CD4-positive, alpha-beta T cell (primary cell): ENCODE measurements at regions not wholly inside any gene's neighbourhood (a gene's known extent, or its start where the extent isn't known, plus 50 kb on each side); places are given as distances from the start of the nearest gene placed in this dataset.

Experiments
- ATAC-seq: fragments of 200-7000 bp; cut with Tn5 transposase; one replicate; pipeline ENCODE4 v1.10.0; 2022; ENCODE audit warnings: mild to moderate bottlenecking; ENCODE audit not compliant: poor library complexity
- CTCF ChIA-PET: fragments of 350-600 bp; sonication (Branson Sonifier 250); formaldehyde crosslinking; loops from one replicate; lab custom pipeline; 2021; ENCODE audit warnings: antibody characterized with exemption, inconsistent platforms; lab: Charles Lee
- POLR2A ChIA-PET: fragments of 350-600 bp; sonication (Branson Sonifier 250); formaldehyde crosslinking; loops from one replicate; lab custom pipeline; 2021; ENCODE audit warnings: antibody characterized with exemption, inconsistent platforms; lab: Charles Lee
- DNase-seq, 14 experiments: peaks; one replicate each; pipeline ENCODE4 v3.0.0-alpha.2; 2013 to 2020; ENCODE audit warnings: mixed read lengths in 2 of 14
- H3K27ac ChIP-seq, 2 donors: one replicate each; pipeline versions ENCODE4 v1.5.1 to v1.7.0; 2013; ENCODE audit warnings: low read length in 2 of 2, low read depth in 1 of 2, mild to moderate bottlenecking in 1 of 2
- H3K27me3 ChIP-seq, 2 experiments: 1 replicate in 1 of 2; 2 replicates in 1 of 2; pipeline versions ENCODE4 v1.6.1 to v1.7.0; 2013; ENCODE audit warnings: low read length in 2 of 2, control low read depth in 1 of 2, mild to moderate bottlenecking in 1 of 2, moderate library complexity in 1 of 2; ENCODE audit not compliant: insufficient read depth in 2 of 2, control insufficient read depth in 1 of 2
- H3K36me3 ChIP-seq: one replicate; pipeline ENCODE4 v1.6.1; 2013; ENCODE audit warnings: low read length, control low read depth; ENCODE audit not compliant: insufficient read depth
- H3K4me1 ChIP-seq: one replicate; pipeline ENCODE4 v1.6.1; 2013; ENCODE audit warnings: low read length, control low read depth; ENCODE audit not compliant: insufficient read depth
- H3K4me3 ChIP-seq: one replicate; pipeline ENCODE4 v1.5.1; 2013; ENCODE audit warnings: mild to moderate bottlenecking, low read length, moderate library complexity
- H3K9me3 ChIP-seq, 2 experiments: 1 replicate in 1 of 2; 2 replicates in 1 of 2; pipeline versions ENCODE4 v1.6.1 to v1.7.0; 2013; ENCODE audit warnings: low read length in 2 of 2, mild to moderate bottlenecking in 2 of 2, control low read depth in 1 of 2, moderate library complexity in 1 of 2; ENCODE audit not compliant: control insufficient read depth in 1 of 2, insufficient read depth in 1 of 2
- H3K27ac Mint-ChIP-seq: one replicate; pipeline ENCODE4 v1.8.0; 2020; ENCODE audit warnings: mixed read lengths
- H3K27me3 Mint-ChIP-seq: one replicate; pipeline ENCODE4 v1.8.0; 2021; ENCODE audit warnings: mixed read lengths
- H3K36me3 Mint-ChIP-seq: one replicate; pipeline ENCODE4 v1.8.0; 2021; ENCODE audit warnings: low read depth, mixed read lengths
- H3K4me1 Mint-ChIP-seq: one replicate; pipeline ENCODE4 v1.8.0; 2021; ENCODE audit warnings: low read depth, mixed read lengths
- H3K4me3 Mint-ChIP-seq: one replicate; pipeline ENCODE4 v1.8.0; 2020; ENCODE audit warnings: mild to moderate bottlenecking, mixed read lengths
- H3K9me3 Mint-ChIP-seq: one replicate; pipeline ENCODE4 v1.8.0; 2020; ENCODE audit warnings: mixed read lengths
- intact Hi-C, 2 experiments: fragments of 100-400 bp; cut with DNase I in 1 of 2; cut with micrococcal nuclease in 1 of 2; formaldehyde crosslinking; loops; one replicate each; pipeline versions ENCODE4 v1.15.1 to v1.9.0; 2023 to 2025; cut with DNase I, micrococcal nuclease
- TF ChIP-seq, protein P1 (sequence below): fragments of 200-600 bp; IDR thresholded peaks from one replicate; pipeline ENCODE4 v1.8.0; 2022; ENCODE audit warnings: antibody characterized with exemption, mild to moderate bottlenecking

DNA sequence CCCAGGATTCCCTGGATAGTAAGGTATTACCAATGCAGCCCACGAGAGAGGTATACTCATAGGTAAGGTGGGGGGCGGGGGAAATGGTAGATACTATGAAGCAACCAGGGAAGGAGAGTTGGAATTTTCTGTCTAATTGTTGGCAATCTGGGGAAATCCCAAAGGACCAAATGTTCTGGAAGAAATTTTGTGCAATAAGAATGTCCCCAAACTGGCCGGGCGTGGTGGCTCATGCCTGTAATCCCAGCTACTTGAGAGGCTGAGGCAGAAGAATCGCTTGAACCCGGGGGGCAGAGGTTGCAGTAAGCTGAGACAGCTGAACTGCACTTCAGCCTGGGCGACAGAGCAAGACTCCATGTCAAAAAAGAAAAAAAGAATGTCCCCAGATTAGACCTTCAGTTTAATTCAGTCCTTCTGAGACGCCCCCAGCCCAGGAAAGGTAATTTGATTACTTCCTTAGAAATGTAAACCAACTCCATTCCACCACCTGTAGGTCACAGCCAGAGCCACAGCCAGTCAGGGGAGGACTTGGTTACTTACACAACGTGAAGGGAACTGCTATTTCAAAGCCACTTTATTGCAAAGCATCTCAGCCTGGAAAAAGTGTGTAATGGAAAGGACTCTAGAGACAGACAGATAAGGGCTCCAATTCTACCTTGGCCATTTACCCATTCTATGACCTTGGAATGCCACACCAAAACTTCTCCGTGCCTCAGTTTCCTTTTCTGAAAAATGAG lies 50.0 kb upstream of the KLF4 start:
- H3K27ac Mint-ChIP-seq = no peak overlapping the region
- no peak overlapping the region for H3K4me3 ChIP-seq
- TF ChIP-seq, protein P1, sequence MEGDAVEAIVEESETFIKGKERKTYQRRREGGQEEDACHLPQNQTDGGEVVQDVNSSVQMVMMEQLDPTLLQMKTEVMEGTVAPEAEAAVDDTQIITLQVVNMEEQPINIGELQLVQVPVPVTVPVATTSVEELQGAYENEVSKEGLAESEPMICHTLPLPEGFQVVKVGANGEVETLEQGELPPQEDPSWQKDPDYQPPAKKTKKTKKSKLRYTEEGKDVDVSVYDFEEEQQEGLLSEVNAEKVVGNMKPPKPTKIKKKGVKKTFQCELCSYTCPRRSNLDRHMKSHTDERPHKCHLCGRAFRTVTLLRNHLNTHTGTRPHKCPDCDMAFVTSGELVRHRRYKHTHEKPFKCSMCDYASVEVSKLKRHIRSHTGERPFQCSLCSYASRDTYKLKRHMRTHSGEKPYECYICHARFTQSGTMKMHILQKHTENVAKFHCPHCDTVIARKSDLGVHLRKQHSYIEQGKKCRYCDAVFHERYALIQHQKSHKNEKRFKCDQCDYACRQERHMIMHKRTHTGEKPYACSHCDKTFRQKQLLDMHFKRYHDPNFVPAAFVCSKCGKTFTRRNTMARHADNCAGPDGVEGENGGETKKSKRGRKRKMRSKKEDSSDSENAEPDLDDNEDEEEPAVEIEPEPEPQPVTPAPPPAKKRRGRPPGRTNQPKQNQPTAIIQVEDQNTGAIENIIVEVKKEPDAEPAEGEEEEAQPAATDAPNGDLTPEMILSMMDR = no peak
- intact Hi-C loops = no loop called here
- H3K4me3 Mint-ChIP-seq = no peak overlapping the region
- POLR2A ChIA-PET = no interaction called here
- H3K9me3 ChIP-seq = no peaks in the 10 kb centered on the region
- ATAC-seq (no peak), DNase-seq (no peak)
- CTCF ChIA-PET = no interaction called here
- no peaks in the 10 kb centered on the region for H3K36me3 Mint-ChIP-seq
- no peaks in the 10 kb centered on the region for H3K36me3 ChIP-seq
- no peaks in the 10 kb centered on the region for H3K27me3 ChIP-seq
- H3K4me1 Mint-ChIP-seq = no peaks in the 10 kb centered on the region
- H3K27me3 Mint-ChIP-seq = no peaks in the 10 kb centered on the region
- H3K9me3 Mint-ChIP-seq = no peaks in the 10 kb centered on the region
- no peak overlapping the region for H3K27ac ChIP-seq
- no peaks in the 10 kb centered on the region for H3K4me1 ChIP-seq
